Astrocyte (in vitro differentiated cells and primary cell): ENCODE measurements at regions not wholly inside any gene's neighbourhood (a gene's known extent, or its start where the extent isn't known, plus 50 kb on each side); places are given as distances from the start of the nearest gene placed in this dataset.

Experiments
- EZH2 ChIP-seq: IDR thresholded peaks from 2 replicates; pipeline ENCODE4 v1.6.1; 2012; ENCODE audit warnings: mild to moderate bottlenecking, low read length, inconsistent platforms; ENCODE audit not compliant: insufficient read depth
- TF ChIP-seq, protein P1 (sequence below): IDR thresholded peaks from 2 replicates; pipeline ENCODE4 v1.5.1; 2011; ENCODE audit warnings: low read depth, mild to moderate bottlenecking, inconsistent platforms, low read length, moderate library complexity; ENCODE audit not compliant: insufficient read depth

DNA sequence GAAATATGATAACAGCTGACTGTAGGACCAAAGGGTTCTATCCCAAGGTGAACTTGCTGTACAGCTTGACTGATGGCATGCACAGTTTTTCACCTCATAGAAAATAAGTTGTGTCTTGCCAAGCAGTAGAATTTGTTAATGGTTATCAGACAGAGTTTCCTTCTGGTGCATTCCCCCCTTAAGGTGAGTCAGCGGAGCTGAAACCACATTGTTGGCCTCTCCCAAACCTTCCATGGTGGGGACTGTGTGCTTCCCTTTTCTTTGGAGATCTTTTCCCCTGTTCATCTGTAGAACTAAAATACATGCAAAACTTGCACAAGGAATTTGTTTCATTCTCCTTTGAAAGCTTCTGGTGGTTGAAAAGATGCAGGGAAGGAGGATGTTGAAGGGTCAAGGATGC lies 179.8 kb downstream of the FGF1 start:
- TF ChIP-seq, protein P1, sequence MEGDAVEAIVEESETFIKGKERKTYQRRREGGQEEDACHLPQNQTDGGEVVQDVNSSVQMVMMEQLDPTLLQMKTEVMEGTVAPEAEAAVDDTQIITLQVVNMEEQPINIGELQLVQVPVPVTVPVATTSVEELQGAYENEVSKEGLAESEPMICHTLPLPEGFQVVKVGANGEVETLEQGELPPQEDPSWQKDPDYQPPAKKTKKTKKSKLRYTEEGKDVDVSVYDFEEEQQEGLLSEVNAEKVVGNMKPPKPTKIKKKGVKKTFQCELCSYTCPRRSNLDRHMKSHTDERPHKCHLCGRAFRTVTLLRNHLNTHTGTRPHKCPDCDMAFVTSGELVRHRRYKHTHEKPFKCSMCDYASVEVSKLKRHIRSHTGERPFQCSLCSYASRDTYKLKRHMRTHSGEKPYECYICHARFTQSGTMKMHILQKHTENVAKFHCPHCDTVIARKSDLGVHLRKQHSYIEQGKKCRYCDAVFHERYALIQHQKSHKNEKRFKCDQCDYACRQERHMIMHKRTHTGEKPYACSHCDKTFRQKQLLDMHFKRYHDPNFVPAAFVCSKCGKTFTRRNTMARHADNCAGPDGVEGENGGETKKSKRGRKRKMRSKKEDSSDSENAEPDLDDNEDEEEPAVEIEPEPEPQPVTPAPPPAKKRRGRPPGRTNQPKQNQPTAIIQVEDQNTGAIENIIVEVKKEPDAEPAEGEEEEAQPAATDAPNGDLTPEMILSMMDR, result no peak
- no peak for TF ChIP-seq EZH2
